ENCODE measurements at regions not wholly inside any gene's neighbourhood (a gene's known extent, or its start where the extent isn't known, plus 50 kb on each side); places are given as distances from the start of the nearest gene placed in this dataset.

- no peak for DNase-seq (ENCODE audit: low read depth in 2 of 2)
- TF ChIP-seq, protein P1, sequence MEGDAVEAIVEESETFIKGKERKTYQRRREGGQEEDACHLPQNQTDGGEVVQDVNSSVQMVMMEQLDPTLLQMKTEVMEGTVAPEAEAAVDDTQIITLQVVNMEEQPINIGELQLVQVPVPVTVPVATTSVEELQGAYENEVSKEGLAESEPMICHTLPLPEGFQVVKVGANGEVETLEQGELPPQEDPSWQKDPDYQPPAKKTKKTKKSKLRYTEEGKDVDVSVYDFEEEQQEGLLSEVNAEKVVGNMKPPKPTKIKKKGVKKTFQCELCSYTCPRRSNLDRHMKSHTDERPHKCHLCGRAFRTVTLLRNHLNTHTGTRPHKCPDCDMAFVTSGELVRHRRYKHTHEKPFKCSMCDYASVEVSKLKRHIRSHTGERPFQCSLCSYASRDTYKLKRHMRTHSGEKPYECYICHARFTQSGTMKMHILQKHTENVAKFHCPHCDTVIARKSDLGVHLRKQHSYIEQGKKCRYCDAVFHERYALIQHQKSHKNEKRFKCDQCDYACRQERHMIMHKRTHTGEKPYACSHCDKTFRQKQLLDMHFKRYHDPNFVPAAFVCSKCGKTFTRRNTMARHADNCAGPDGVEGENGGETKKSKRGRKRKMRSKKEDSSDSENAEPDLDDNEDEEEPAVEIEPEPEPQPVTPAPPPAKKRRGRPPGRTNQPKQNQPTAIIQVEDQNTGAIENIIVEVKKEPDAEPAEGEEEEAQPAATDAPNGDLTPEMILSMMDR (IDR thresholded peaks at IDR 0.05; ENCODE audit: low read depth, low read length), result no peak
- H3K4me3 ChIP-seq (replicated peaks in 1 of 2; ENCODE audit: low read depth in 2 of 2, low read length in 2 of 2), result no peak overlapping the region
Measured at GRCh38 chr7:136527554-136527953, 340.9 kb upstream of the CHRM2 start.

DNA sequence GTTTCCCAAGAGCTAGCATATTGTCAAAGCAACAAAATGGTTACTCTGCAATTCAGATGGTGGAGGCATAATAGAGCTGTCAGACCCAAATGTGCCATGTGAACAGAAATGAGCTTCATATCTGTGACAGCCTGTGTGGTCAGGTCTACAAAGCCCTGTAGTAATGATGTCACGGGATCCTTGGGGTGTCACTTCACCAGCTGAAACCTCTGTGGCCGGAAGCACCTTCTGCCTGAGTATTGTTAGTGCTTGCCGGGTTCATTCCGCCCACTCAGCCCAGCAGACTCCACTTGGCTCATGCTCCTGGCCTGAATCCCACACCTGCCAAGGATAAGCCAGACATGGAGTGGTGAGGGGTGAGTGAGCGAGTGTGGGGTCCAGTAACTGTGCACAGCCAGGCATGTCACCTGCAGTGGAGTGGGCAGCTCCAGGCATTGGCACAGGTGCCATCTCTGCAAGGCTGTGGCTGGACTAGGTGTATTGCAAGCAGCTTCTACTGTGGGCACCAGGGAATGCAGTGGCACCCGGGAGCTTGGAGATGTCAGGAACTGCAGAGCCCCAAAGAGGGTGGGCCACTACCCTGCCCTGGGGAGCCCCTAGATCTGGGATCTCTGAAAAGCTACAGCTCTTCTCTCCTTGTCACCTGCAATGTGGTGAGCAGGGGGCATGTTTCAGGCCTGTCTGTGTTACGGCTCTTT is 341.9 kb upstream of the CHRM2 start:
- DNase-seq (ENCODE audit: low read depth in 2 of 2), result no peak
- TF ChIP-seq, protein P1 (IDR thresholded peaks at IDR 0.05; ENCODE audit: low read depth, low read length), result no peak
- H3K4me3 ChIP-seq (replicated peaks in 1 of 2; ENCODE audit: low read depth in 2 of 2, low read length in 2 of 2), result no peak overlapping the region

DNA sequence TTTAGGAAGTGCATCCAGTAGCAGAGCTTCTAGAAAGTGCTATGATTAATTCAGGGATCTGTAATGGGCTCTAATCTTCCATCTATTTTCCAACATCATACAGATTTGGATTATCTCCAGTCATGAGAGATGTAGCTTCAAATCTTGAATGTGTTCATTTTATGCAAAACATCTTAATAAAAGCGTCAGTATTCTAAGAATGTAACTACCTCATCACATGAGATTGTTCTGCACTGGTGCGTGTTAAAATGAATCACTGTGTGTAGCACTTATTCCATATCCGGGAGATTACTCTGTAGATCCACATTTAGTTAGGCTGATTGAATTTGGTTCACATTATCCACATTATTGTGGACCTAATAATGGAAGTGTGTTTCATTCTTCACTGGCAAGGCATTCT is 344.9 kb upstream of the CHRM2 start:
- no peak for DNase-seq (ENCODE audit: low read depth in 2 of 2)
- TF ChIP-seq, protein P1 (IDR thresholded peaks at IDR 0.05; ENCODE audit: low read depth, low read length), result no peak
- H3K4me3 ChIP-seq (replicated peaks in 1 of 2; ENCODE audit: low read depth in 2 of 2, low read length in 2 of 2), result no peak overlapping the region

DNA sequence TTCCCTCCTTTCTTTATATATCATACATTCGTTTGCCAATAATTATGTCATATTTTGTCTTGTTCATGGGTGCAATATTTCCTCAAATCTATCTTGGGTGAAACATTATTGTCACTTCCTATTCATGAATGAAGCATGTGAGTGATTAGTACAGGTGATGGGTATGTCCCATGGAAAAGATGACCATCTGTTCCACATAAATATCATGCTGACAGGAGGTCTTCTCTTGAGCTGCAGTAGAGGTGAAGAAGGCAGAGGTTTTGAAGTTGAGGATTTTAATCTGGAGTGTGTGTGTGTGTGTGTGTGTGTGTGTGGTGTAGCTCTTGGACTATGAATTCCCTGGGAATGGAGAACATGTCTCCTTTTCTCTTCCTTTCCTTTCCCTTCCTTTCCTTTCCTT is 350.5 kb upstream of the CHRM2 start:
- H3K4me3 ChIP-seq (replicated peaks in 1 of 2; ENCODE audit: low read depth in 2 of 2, low read length in 2 of 2), result no peak overlapping the region
- TF ChIP-seq, protein P1 (IDR thresholded peaks at IDR 0.05; ENCODE audit: low read depth, low read length), result no peak
- DNase-seq (ENCODE audit: low read depth in 2 of 2), result no peak

DNA sequence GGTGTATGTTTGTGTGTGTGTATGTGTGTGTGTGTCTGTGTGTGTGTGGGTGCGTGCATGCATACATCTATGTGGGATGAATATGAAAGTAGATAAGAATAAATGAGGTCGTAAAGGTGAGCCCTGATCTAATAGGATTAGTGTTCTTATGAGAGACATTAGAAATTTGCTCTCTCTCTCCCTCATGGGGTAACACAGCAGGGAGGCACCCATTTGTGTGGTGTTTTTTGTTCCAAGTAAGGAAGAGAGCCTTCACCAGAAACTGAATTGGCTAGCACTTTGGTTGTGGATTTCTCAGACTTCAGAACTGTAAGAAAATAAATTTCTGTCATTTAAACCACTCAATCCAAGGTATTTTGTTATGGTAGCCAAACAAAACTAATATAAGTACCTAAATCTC is 353.7 kb upstream of the CHRM2 start:
- DNase-seq (ENCODE audit: low read depth in 2 of 2), result no peak
- H3K4me3 ChIP-seq (replicated peaks in 1 of 2; ENCODE audit: low read depth in 2 of 2, low read length in 2 of 2), result no peak overlapping the region
- TF ChIP-seq, protein P1 (IDR thresholded peaks at IDR 0.05; ENCODE audit: low read depth, low read length), result no peak

GRCh38 chr7:136513744-136514143 is 354.7 kb upstream of the CHRM2 start:
- no peak for DNase-seq (ENCODE audit: low read depth in 2 of 2)
- TF ChIP-seq, protein P1 (IDR thresholded peaks at IDR 0.05; ENCODE audit: low read depth, low read length), result no peak
- no peak overlapping the region for H3K4me3 ChIP-seq (replicated peaks in 1 of 2; ENCODE audit: low read depth in 2 of 2, low read length in 2 of 2)

DNA sequence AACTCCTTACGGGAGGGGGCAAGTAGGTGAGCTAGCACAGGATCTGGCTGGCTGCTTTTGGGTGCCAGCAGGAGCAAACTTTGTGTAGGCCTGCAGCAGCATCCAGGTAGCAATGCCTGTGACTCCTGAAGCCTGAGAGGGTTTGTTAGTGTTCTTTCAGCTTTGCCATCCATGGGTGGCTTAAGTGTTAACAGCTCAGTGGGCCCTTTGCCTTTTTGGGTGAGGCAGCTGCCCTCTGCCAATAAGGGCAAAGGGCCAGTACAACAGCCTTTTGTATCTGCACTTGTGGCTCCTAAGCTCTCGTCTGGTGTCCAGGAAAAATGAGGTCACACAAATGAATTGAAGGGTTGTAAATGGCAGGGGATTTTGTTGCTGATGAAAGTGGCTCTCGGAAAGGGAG is 359.0 kb upstream of the CHRM2 start:
- H3K4me3 ChIP-seq (replicated peaks in 1 of 2; ENCODE audit: low read depth in 2 of 2, low read length in 2 of 2), result no peak overlapping the region
- TF ChIP-seq, protein P1 (IDR thresholded peaks at IDR 0.05; ENCODE audit: low read depth, low read length), result no peak
- DNase-seq (ENCODE audit: low read depth in 2 of 2), result no peak
